ENCODE measurements at regions not wholly inside any gene's neighbourhood (a gene's known extent, or its start where the extent isn't known, plus 50 kb on each side); places are given as distances from the start of the nearest gene placed in this dataset.

- TF ChIP-seq CTCF (IDR thresholded peaks at IDR 0.05) = no peak
- TF ChIP-seq POLR2A (IDR thresholded peaks at IDR 0.05) = no peak
Observed at GRCh38 chr6:27143474-27144026, 104.0 kb upstream of the PRSS16 start.

Measured in thyroid gland (tissue), 4 donors.